GM18498 (cell line): ENCODE measurements at regions not wholly inside any gene's neighbourhood (a gene's known extent, or its start where the extent isn't known, plus 50 kb on each side); places are given as distances from the start of the nearest gene placed in this dataset.
"Not testable (repeated sequence)": the region's sequence is repeated elsewhere in the genome, so short reads cannot be mapped to it uniquely, and the experiment has no call there.

Experiments used
- ATAC-seq: cut with Tn5 transposase; IDR thresholded peaks from one replicate; pipeline ENCODE4 v1.9.1; 2021; ENCODE audit warnings: mild to moderate bottlenecking, moderate library complexity; ENCODE audit not compliant: unreplicated experiment

GRCh38 chr2:105509269-105510086 lies 110.6 kb upstream of the FHL2 start:
- no peak for ATAC-seq

GRCh38 chr2:105506860-105507259 lies 108.0 kb upstream of the FHL2 start:
- ATAC-seq, result not testable (repeated sequence)

GRCh38 chr2:105504459-105504858 lies 105.6 kb upstream of the FHL2 start:
- no peak for ATAC-seq

GRCh38 chr2:105502625-105503334 lies 103.9 kb upstream of the FHL2 start:
- no peak for ATAC-seq

GRCh38 chr2:105498281-105498846 lies 99.5 kb upstream of the FHL2 start:
- no peak for ATAC-seq

- no peak for ATAC-seq
Observed at GRCh38 chr2:105497094-105497493, 98.2 kb upstream of the FHL2 start.

GRCh38 chr2:105496271-105496670 lies 97.4 kb upstream of the FHL2 start:
- no peak for ATAC-seq

GRCh38 chr2:105494683-105495425 lies 96.0 kb upstream of the FHL2 start:
- ATAC-seq, result no peak

GRCh38 chr2:105490956-105491355 lies 92.1 kb upstream of the FHL2 start:
- no peak for ATAC-seq

GRCh38 chr2:105490204-105490603 lies 91.4 kb upstream of the FHL2 start:
- ATAC-seq, result no peak

GRCh38 chr2:105489168-105489878 lies 90.5 kb upstream of the FHL2 start:
- no peak for ATAC-seq

- ATAC-seq, result no peak
Observed at GRCh38 chr2:105488285-105488684, 89.4 kb upstream of the FHL2 start.

- ATAC-seq, result no peak
Observed at GRCh38 chr2:105487142-105488069, 88.6 kb upstream of the FHL2 start.

- ATAC-seq, result no peak
Observed at GRCh38 chr2:105486762-105487141, 87.9 kb upstream of the FHL2 start.

- ATAC-seq, result no peak
Observed at GRCh38 chr2:105478670-105479069, 79.8 kb upstream of the FHL2 start.

- ATAC-seq, result not testable (repeated sequence)
Observed at GRCh38 chr2:105477050-105477620, 78.3 kb upstream of the FHL2 start.

GRCh38 chr2:105473011-105473410 lies 74.2 kb upstream of the FHL2 start:
- no peak for ATAC-seq

GRCh38 chr2:105470979-105471378 lies 72.1 kb upstream of the FHL2 start:
- no peak for ATAC-seq

GRCh38 chr2:105469781-105470180 lies 70.9 kb upstream of the FHL2 start:
- no peak for ATAC-seq
